DMS 273 (cell line): ENCODE measurements at regions not wholly inside any gene's neighbourhood (a gene's known extent, or its start where the extent isn't known, plus 50 kb on each side); places are given as distances from the start of the nearest gene placed in this dataset.

Source experiments
- DNase-seq: peaks from one replicate; lab custom pipeline; 2025; ENCODE audit not compliant: unreplicated experiment; lab: John Stamatoyannopoulos, UW

DNA sequence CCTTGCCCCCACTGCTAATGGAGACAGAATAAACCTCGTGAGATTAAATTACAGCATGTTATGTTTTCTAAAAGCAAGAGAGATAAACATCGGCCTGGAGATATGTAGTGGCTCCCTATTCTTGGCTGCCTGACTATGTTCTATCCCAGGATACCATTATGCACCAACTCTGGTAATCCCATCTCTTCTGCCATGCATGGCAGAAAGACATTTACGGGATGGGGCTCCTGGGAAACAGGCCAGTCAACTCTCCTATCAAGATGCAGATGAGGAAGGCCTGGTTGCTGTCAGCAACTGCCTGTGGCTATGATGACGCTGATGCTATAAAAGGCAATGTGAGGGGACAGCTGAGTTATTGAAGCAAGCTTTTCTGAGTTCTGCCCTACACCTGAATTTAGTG is 166.2 kb upstream of the VCX3A start:
- no peak for DNase-seq

GRCh38 chrX:6695717-6696116 is 160.8 kb upstream of the VCX3A start:
- DNase-seq = no peak

DNA sequence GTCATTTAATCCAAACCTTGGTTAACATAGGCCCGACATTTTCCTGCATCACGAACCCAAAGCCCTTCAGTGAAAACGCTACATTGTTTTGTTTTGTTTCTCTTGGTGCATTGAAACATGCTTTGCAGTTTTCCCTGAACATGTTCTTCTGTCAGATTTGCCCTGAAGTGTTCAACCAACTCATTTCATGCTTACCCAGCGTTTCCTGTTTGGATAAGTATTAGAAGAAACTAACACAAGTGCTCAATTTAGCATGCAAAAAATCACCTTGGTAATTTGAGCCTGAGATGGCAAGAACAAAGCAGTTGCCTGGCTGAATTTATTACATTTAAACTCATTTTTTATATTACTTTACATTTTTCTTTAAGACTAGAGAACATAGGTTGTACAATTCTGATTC is 160.1 kb upstream of the VCX3A start:
- no peak for DNase-seq

GRCh38 chrX:6694221-6694620 is 159.3 kb upstream of the VCX3A start:
- no peak for DNase-seq

- no peak for DNase-seq
Observed at GRCh38 chrX:6693051-6693450, 158.1 kb upstream of the VCX3A start.

- DNase-seq = no peak
Observed at GRCh38 chrX:6685489-6685888, 150.6 kb upstream of the VCX3A start.

DNA sequence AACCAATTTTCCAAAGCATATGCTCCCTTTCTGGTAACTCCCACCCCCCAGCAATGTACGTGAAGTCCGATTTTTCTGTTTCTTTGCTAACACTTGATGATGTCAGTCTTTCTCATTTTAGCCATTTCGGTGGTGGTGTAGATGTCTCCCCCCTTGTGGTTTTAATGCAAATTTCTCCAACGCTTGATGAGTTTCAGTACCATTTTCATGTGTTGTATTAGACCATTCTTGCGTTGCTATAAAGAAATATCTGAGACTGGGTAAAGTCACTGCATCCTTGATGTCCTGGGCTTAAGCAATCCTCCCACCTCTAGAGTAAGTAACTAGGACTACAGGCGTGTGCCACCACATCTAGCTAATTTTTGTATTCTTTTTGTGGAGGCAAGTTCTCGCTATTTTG is 148.4 kb upstream of the VCX3A start:
- no peak for DNase-seq

DNA sequence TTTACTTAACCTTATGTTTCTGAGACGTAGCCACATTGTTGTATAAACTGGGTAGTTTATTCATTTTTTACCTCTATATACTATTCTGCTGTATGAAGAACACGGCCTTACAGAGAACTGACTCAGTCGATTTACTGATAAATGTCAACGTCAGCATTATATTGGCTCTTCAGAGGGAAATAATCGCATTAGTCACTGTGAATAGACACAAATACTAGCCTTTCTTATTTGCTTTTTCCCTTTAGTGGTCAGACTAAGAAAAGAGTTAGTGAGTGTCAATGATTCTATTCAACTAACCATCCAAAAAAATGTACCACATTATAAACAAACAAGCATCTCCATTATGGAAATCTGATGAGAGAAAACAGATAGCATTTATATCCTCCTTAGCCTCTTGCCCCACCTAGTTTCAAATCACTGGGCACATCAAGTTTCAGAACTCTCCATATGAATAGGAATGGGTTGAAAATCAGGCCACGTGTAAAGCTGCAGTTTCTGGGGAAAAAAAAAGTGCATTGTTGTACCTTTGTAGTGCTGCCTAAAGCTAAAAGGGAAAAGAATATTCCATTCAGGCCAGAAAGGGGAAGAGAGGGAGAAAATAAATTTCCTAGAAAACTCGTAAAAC is 146.7 kb upstream of the VCX3A start:
- DNase-seq = no peak

- no peak for DNase-seq
Observed at GRCh38 chrX:6679988-6680387, 145.1 kb upstream of the VCX3A start.

DNA sequence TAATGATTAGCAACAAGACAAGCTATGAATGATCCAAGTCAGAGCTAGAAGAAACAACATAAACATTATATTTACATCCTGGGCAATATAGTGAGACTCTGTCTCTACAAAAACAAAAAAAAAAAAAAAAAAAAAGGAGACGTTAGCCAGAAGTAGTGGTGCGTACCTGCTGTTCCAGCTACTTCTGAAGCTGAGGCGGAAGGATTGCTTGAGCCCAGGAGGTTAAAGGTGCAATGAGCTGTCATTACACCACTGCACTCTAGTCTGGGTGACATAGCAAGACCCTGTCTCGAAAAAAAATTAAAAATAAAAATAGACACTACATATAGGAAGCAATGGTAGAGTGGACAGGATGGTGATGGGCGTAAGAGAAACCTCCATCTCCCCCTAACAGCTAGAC is 144.6 kb upstream of the VCX3A start:
- DNase-seq = no peak

DNA sequence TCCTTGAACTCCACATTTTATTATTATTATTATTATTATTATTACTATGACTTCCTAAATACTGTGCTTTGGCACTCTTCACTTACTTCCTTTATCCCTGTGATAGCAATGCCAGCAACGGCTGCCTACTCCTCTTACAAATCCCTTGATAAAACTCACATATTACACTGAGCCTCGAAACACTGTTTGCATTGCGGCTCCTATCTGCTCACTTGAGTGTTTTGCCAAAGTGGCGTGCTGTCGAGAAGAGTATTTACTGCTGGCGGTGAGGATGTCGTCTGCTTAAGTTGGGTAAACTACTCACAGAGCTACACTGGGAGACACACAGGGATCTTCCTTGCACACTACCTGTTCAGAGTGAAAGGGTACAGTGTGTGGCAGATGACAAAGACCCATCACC is 143.4 kb upstream of the VCX3A start:
- DNase-seq = no peak

DNA sequence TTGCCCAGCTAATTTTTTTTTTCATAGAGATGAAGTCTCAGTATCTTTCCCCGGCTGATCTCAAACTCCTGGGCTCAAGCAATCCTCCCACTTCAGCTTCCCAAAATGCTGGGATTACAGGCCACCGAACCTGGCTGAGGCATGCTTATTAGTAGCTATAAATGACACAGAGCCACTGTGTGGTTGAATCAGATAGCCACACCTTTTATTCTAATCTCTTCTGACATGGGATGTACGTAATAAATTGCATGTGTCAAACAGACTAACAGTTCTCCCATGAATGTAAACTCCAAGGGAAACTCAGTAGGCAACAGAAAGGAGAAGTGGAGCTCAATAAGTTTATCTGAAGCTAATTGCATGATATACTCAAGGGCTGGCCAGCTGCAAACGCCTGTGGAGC is 139.8 kb upstream of the VCX3A start:
- no peak for DNase-seq

- no peak for DNase-seq
Observed at GRCh38 chrX:6667048-6667768, 132.3 kb upstream of the VCX3A start.

DNA sequence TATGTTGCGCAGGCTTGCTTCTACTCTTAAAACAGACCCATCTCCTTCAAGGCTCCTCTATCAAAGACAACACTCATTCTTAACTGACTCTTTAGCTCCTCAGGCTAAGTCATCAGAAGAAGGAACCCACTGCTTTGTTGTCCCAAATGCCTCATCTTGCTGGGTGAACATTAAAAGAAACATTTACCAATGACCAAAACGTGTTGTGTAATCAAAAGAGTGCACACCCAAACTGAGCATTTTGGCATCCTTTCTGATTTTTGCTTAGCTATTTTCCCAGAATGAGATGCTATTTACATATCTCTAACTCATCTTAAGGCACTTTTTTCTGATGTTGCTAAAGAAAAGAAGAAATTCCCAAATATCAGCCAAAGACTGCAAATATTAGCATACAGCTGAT is 131.7 kb upstream of the VCX3A start:
- no peak for DNase-seq

DNA sequence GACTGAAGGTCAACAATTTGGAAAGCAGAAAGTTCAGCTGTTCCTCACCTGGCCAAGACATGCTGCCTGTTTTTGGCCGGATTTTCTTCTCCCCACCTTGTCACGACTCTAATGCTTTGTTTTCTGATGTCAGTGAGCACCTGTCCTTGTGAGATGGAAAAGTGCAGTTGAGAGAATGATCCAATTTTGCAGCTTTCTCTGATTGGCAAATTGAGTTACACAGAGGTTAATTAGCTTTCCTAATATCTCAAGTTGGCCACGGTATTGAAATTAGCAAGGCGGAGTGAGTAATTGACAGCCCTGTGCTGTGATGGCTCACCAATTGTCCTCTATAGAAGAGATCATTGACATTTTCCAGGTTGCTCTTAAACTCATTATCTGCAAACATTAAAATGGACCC is 126.8 kb upstream of the VCX3A start:
- DNase-seq = no peak

GRCh38 chrX:6660567-6661264 is 125.8 kb upstream of the VCX3A start:
- no peak for DNase-seq

DNA sequence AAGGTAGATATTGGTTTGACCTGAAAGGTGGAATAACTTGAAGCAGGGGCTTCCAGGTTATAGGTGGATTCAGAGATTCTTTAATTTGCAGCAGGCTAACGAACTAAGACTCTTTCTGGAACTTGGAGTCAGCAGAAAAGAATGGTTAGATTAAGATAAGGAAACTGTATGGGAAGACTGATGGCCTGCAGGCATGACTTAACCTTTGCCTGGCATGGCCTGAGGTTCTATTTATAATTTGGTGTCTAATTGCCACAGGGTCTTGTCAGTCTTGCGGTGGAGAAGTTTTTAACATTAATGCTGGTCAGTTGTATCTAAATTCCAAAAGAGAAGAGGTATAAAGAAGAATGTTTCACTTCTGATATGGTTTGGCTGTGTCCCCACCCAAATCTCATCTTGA is 110.3 kb upstream of the VCX3A start:
- DNase-seq = no peak

GRCh38 chrX:6644411-6644810 is 109.5 kb upstream of the VCX3A start:
- DNase-seq = peak; percentile 57

- DNase-seq = no peak
Observed at GRCh38 chrX:6640727-6641126, 105.8 kb upstream of the VCX3A start.

DNA sequence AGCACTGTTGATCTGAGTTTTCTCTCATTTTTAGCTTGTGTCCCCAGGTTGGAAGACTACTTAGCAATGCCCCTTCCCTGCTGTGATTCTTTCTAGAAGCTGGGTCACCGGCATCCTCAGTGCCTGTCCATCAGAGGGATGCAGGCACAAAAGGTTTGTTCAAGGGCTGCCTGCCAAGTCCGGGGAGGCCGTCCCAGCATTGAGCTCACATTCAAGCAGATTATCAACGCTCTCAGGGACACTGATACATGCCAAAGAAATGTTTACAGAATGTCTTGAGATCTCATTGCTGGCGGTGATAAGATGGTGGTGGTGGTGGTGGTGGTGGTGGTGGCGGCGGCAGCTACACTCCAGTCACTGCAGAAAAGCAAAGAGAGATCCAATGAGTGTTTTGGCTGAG is 79.6 kb upstream of the VCX3A start:
- no peak for DNase-seq

DNA sequence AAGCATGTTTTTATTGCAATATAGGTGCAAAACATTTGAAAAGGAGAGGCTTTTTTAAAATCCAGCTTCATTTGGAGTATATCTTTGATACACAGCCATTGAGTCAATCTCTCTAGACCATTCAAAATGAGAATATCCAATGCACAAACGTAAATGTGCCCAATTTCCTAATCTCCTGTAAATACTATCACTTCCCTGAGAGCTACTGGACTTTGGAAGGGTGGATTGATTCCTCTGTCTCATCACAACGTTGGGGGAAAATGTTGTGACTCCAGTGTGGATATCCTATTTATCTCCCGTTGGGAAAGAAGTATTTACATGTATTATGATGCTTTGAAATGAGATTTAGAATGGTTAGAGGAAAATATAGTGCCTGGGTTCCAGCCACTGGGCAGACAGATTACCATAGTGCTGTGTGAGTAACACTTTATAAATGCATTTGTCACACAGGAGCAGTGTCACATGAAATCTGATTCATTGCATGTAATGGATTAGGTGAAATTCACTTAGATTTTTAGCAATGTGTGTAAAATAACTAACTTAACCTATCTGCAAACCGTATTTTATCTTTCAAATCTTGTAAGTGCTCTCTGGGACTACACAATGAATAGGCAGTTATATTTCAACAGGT is 64.4 kb upstream of the VCX3A start:
- DNase-seq = no peak
